WTC11 (cell line): ENCODE measurements at regions not wholly inside any gene's neighbourhood (a gene's known extent, or its start where the extent isn't known, plus 50 kb on each side); places are given as distances from the start of the nearest gene placed in this dataset.

Experiments
- JUN ChIP-seq: sonication (generic); formaldehyde crosslinking; IDR thresholded peaks from 2 replicates; pipeline ENCODE4 v1.8.0; 2023; ENCODE audit warnings: mild to moderate bottlenecking, missing genetic modification reagents
- MAX ChIP-seq: sonication (generic); formaldehyde crosslinking; IDR thresholded peaks from 2 replicates; pipeline ENCODE4 v1.8.0; 2022; ENCODE audit warnings: mild to moderate bottlenecking, missing genetic modification reagents
- TCF7 ChIP-seq: sonication (generic); formaldehyde crosslinking; IDR thresholded peaks from 2 replicates; pipeline ENCODE4 v1.8.0; 2022; ENCODE audit warnings: mild to moderate bottlenecking, low read depth, missing genetic modification reagents, moderate library complexity

GRCh38 chr2:115303-115702 is 69.0 kb upstream of the FAM110C start:
- TF ChIP-seq TCF7 (no peak), MAX (CRISPR knock-in tag) (no peak), JUN (no peak)
